ENCODE measurements at regions not wholly inside any gene's neighbourhood (a gene's known extent, or its start where the extent isn't known, plus 50 kb on each side); places are given as distances from the start of the nearest gene placed in this dataset.

- Histone ChIP-seq H3K9me3 (ENCODE audit: low read length) (no peaks in the 10 kb centered on the region), H2AFZ (ENCODE audit: low read length) (no peak overlapping the region), H3K4me2 (ENCODE audit: low read depth, low read length) (no peak overlapping the region), H3K27ac (ENCODE audit: extremely low read length, insufficient read depth, low read length) (no peak overlapping the region), H3K4me1 (ENCODE audit: insufficient read depth, low read length) (no peaks in the 10 kb centered on the region), H4K20me1 (ENCODE audit: insufficient read depth, low read length) (no peaks in the 10 kb centered on the region), H3K9ac (ENCODE audit: insufficient read depth, low read depth, low read length) (no peak overlapping the region), H3K27me3 (ENCODE audit: control insufficient read depth in 1 of 2, insufficient read depth in 2 of 2, low read length in 2 of 2) (peaks cover 2 to 9% of the 10 kb centered on the region in 2 experiments; a peak in 1 of 5 replicates), H3K4me3 (replicated peaks in 1 of 3; ENCODE audit: insufficient read depth in 1 of 3, low read depth in 2 of 3, low read length in 3 of 3) (no peak overlapping the region), H3K79me2 (ENCODE audit: insufficient read depth, low read length) (no peaks in the 10 kb centered on the region), H3K36me3 (replicated peaks in 1 of 2; ENCODE audit: control insufficient read depth in 1 of 2, insufficient read depth in 2 of 2, low read length in 2 of 2) (no peaks in the 10 kb centered on the region)
- ATAC-seq (no peak), FAIRE-seq (no peak), DNase-seq (ENCODE audit: low spot score) (no peak)
- POLR2A ChIA-PET = no interaction called here
- 2% methylated on average over 3 of the region's 3 CpGs for WGBS (ENCODE audit: low lambda C conversion rate)
- in situ Hi-C loops (cut with HindIII; ENCODE audit: extremely low pct_ligation_motif_present, low pct_unique_long_range_greater_than_20kb) = no loop called here
- intact Hi-C loops (cut with micrococcal nuclease; ENCODE audit: unreplicated experiment) = no loop called here
- TF ChIP-seq ZSCAN29 (CRISPR knock-in tag; conservative IDR thresholded peaks at IDR 0.05) = no peak
- no peak for TF ChIP-seq BRCA1 (CRISPR knock-in tag; IDR thresholded peaks at IDR 0.05)
- TF ChIP-seq NR2F1 (CRISPR knock-in tag; IDR thresholded peaks at IDR 0.05) = no peak
- TF ChIP-seq PHF21A (CRISPR knock-in tag; IDR thresholded peaks at IDR 0.05) = no peak
- no peak for TF ChIP-seq ZNF775 (CRISPR knock-in tag; IDR thresholded peaks at IDR 0.05; ENCODE audit: borderline replicate concordance)
- TF ChIP-seq ZNF580 (CRISPR knock-in tag; IDR thresholded peaks at IDR 0.05; ENCODE audit: borderline replicate concordance, low read depth) = no peak
- TF ChIP-seq ZNF746 (CRISPR knock-in tag; IDR thresholded peaks at IDR 0.05) = no peak
- TF ChIP-seq JDP2 (CRISPR knock-in tag; IDR thresholded peaks at IDR 0.05; ENCODE audit: borderline replicate concordance) = no peak
- TF ChIP-seq ARID5B (CRISPR knock-in tag; IDR thresholded peaks at IDR 0.05) = no peak
- CTCF ChIA-PET (ENCODE audit: low intra/inter-chr PET ratio, low total read pairs) = no interaction called here
- BruUV-seq (replicated peaks) = no TSS peak
Observed at GRCh38 chr10:69703256-69703655, 73.2 kb downstream of the FAM241B start.
